ENCODE measurements at regions not wholly inside any gene's neighbourhood (a gene's known extent, or its start where the extent isn't known, plus 50 kb on each side); places are given as distances from the start of the nearest gene placed in this dataset.

GRCh38 chr7:45971171-45971570 lies 50.1 kb upstream of the IGFBP3 start:
- no peak for DNase-seq (ENCODE audit: low spot score)

All from globus pallidus (tissue), 1 donor.